B cell (primary cell): ENCODE measurements at regions not wholly inside any gene's neighbourhood (a gene's known extent, or its start where the extent isn't known, plus 50 kb on each side); places are given as distances from the start of the nearest gene placed in this dataset.

Experiments used
- ATAC-seq: fragments of 200-7000 bp; cut with Tn5 transposase; one replicate; pipeline ENCODE4 v1.10.0; 2021; ENCODE audit warnings: low read depth, mild to moderate bottlenecking, moderate number of reproducible peaks, moderate library complexity
- CTCF ChIA-PET: fragments of 350-600 bp; sonication (Branson Sonifier 250); formaldehyde crosslinking; loops from one replicate; lab custom pipeline; 2021; ENCODE audit warnings: antibody characterized with exemption, inconsistent platforms; lab: Charles Lee
- POLR2A ChIA-PET: fragments of 350-600 bp; sonication (Branson Sonifier 250); formaldehyde crosslinking; loops from one replicate; lab custom pipeline; 2021; ENCODE audit warnings: antibody characterized with exemption; lab: Charles Lee
- DNase-seq: peaks from one replicate; pipeline ENCODE4 v3.0.0; 2013
- H2AFZ ChIP-seq: 2 replicates; pipeline ENCODE4 v1.6.1; 2012; ENCODE audit warnings: mild to moderate bottlenecking, low read depth, low read length; ENCODE audit not compliant: insufficient read depth, poor library complexity, severe bottlenecking
- H3K27ac ChIP-seq, 2 donors: 1 replicate in 1 of 2; 2 replicates in 1 of 2; pipeline ENCODE4 v1.5.1; 2012 to 2013; ENCODE audit warnings: low read length in 2 of 2, mild to moderate bottlenecking in 2 of 2, moderate library complexity in 1 of 2
- H3K27me3 ChIP-seq, 4 experiments: fragments of 200-600 bp in 1 of 4; sonication (generic) in 1 of 4; replicated peaks in 1 of 4; 1 replicate in 2 of 4; 2 replicates in 2 of 4; pipeline versions ENCODE4 v1.6.1 to v1.7.0; 2013 to 2016; ENCODE audit warnings: low read length in 3 of 4, mild to moderate bottlenecking in 2 of 4, mixed read lengths in 1 of 4, moderate library complexity in 1 of 4; ENCODE audit not compliant: insufficient read depth in 4 of 4, control insufficient read depth in 3 of 4; ENCODE audit errors: control extremely low read depth in 1 of 4
- H3K36me3 ChIP-seq, 2 experiments: replicated peaks in 1 of 2; 1 replicate in 1 of 2; 2 replicates in 1 of 2; pipeline versions ENCODE4 v1.6.1 to v1.7.1; 2013; ENCODE audit warnings: low read length in 1 of 2; ENCODE audit not compliant: insufficient read depth in 2 of 2, control insufficient read depth in 1 of 2; ENCODE audit errors: control extremely low read depth in 1 of 2, extremely low read depth in 1 of 2
- H3K4me1 ChIP-seq, 2 donors: fragments of 200-600 bp in 1 of 2; sonication (generic) in 1 of 2; 1 replicate in 1 of 2; 2 replicates in 1 of 2; pipeline versions ENCODE4 v1.5.1 to v1.6.1; 2013 to 2017; ENCODE audit warnings: low read length in 2 of 2; ENCODE audit not compliant: control insufficient read depth in 2 of 2, insufficient read depth in 2 of 2
- H3K4me2 ChIP-seq: replicated peaks from 2 replicates; pipeline ENCODE3; 2012; ENCODE audit warnings: mild to moderate bottlenecking, low read depth, low read length; ENCODE audit not compliant: poor library complexity, severe bottlenecking
- H3K4me3 ChIP-seq, 5 experiments: fragments of 200-600 bp in 1 of 5; sonication (generic) in 1 of 5; 1 replicate in 3 of 5; 2 replicates in 2 of 5; pipeline versions ENCODE4 v1.5.1 to v1.7.0; 2011 to 2016; ENCODE audit warnings: low read length in 4 of 5, mild to moderate bottlenecking in 4 of 5, low read depth in 2 of 5, control low read depth in 1 of 5, moderate library complexity in 1 of 5; ENCODE audit not compliant: insufficient read depth in 1 of 5; ENCODE audit errors: control extremely low read depth in 1 of 5, extremely low read depth in 1 of 5
- H3K79me2 ChIP-seq: fragments of 200-600 bp; sonication (generic); one replicate; pipeline ENCODE4 v1.6.0; 2016; ENCODE audit warnings: low read length; ENCODE audit not compliant: control insufficient read depth, insufficient read depth
- H3K9ac ChIP-seq: fragments of 200-600 bp; sonication (generic); 2 replicates; pipeline ENCODE4 v1.6.1; 2017; ENCODE audit warnings: mild to moderate bottlenecking, low read length, moderate library complexity
- H3K9me3 ChIP-seq, 3 donors: one replicate each; pipeline versions ENCODE4 v1.6.1 to v1.7.1; 2013; ENCODE audit warnings: low read length in 2 of 3; ENCODE audit not compliant: control insufficient read depth in 2 of 3, insufficient read depth in 1 of 3; ENCODE audit errors: control extremely low read depth in 1 of 3
- H4K20me1 ChIP-seq: 2 replicates; pipeline ENCODE4 v1.6.0; 2012; ENCODE audit warnings: mild to moderate bottlenecking, low read length; ENCODE audit not compliant: insufficient read depth, control insufficient read depth, poor library complexity, severe bottlenecking
- H3K27ac Mint-ChIP-seq: one replicate; pipeline ENCODE4 v1.8.0; 2021; ENCODE audit warnings: mixed read lengths
- H3K27me3 Mint-ChIP-seq: one replicate; pipeline ENCODE4 v1.8.0; 2021; ENCODE audit warnings: mixed read lengths
- H3K4me1 Mint-ChIP-seq: one replicate; pipeline ENCODE4 v1.8.0; 2021; ENCODE audit warnings: mixed read lengths
- H3K4me3 Mint-ChIP-seq: one replicate; pipeline ENCODE4 v1.8.0; 2021; ENCODE audit warnings: mixed read lengths
- H3K9me3 Mint-ChIP-seq: one replicate; pipeline ENCODE4 v1.8.0; 2022; ENCODE audit warnings: mixed read lengths; ENCODE audit not compliant: insufficient read depth
- EZH2 ChIP-seq: IDR thresholded peaks from 2 replicates; pipeline ENCODE4 v1.6.1; 2012; ENCODE audit warnings: borderline replicate concordance, low read depth, mild to moderate bottlenecking, moderate library complexity, low read length; ENCODE audit not compliant: insufficient read depth, poor library complexity, severe bottlenecking
- WGBS: methylation state at CpG from one replicate; pipeline ENCODE4 v1.1.5; 2013; ENCODE audit warnings: missing lambda C conversion rate; ENCODE audit not compliant: insufficient coverage; 5-methylcytosine and 5-hydroxymethylcytosine counted together
- intact Hi-C: fragments of 100-400 bp; cut with micrococcal nuclease; formaldehyde crosslinking; loops from one replicate; pipeline ENCODE4 v1.10.0; 2022
- TF ChIP-seq, protein P1 (sequence below): fragments of 200-600 bp; IDR thresholded peaks from one replicate; pipeline ENCODE4 v1.8.0; 2022; ENCODE audit warnings: antibody characterized with exemption, mild to moderate bottlenecking

- ATAC-seq: no peak
- POLR2A ChIA-PET: no interaction called here
- H3K4me1 Mint-ChIP-seq: no peaks in the 10 kb centered on the region
Observed at GRCh38 chr4:138800421-138800820, 215.2 kb upstream of the NOCT start.

GRCh38 chr4:138798404-138798803 is 217.2 kb upstream of the NOCT start:
- TF ChIP-seq EZH2: no peak
- TF ChIP-seq, protein P1, sequence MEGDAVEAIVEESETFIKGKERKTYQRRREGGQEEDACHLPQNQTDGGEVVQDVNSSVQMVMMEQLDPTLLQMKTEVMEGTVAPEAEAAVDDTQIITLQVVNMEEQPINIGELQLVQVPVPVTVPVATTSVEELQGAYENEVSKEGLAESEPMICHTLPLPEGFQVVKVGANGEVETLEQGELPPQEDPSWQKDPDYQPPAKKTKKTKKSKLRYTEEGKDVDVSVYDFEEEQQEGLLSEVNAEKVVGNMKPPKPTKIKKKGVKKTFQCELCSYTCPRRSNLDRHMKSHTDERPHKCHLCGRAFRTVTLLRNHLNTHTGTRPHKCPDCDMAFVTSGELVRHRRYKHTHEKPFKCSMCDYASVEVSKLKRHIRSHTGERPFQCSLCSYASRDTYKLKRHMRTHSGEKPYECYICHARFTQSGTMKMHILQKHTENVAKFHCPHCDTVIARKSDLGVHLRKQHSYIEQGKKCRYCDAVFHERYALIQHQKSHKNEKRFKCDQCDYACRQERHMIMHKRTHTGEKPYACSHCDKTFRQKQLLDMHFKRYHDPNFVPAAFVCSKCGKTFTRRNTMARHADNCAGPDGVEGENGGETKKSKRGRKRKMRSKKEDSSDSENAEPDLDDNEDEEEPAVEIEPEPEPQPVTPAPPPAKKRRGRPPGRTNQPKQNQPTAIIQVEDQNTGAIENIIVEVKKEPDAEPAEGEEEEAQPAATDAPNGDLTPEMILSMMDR: no peak
- ATAC-seq: no peak
- H3K27ac ChIP-seq: no peak overlapping the region
- no peak overlapping the region for H3K9ac ChIP-seq
- no peaks in the 10 kb centered on the region for H3K36me3 ChIP-seq
- 77% methylated on average over 3 of the region's 4 CpGs for WGBS
- H3K4me1 ChIP-seq: no peaks in the 10 kb centered on the region
- H2AFZ ChIP-seq: no peak overlapping the region
- H3K9me3 ChIP-seq: peaks cover 0 to 4% (median 0%) of the 10 kb centered on the region in 3 donors
- no peaks in the 10 kb centered on the region for H4K20me1 ChIP-seq
- no peaks in the 10 kb centered on the region for H3K27me3 ChIP-seq
- no peak overlapping the region for H3K27ac Mint-ChIP-seq
- H3K4me2 ChIP-seq: no peak overlapping the region
- H3K79me2 ChIP-seq: no peaks in the 10 kb centered on the region
- POLR2A ChIA-PET: no interaction called here
- H3K27me3 Mint-ChIP-seq: peaks cover 24% of the 10 kb centered on the region
- H3K4me1 Mint-ChIP-seq: no peaks in the 10 kb centered on the region
- no peaks in the 10 kb centered on the region for H3K9me3 Mint-ChIP-seq
- intact Hi-C loops: no loop called here
- no peak overlapping the region for H3K4me3 Mint-ChIP-seq
- CTCF ChIA-PET: no interaction called here
- DNase-seq: no peak
- no peak overlapping the region for H3K4me3 ChIP-seq

More at GRCh38 chr4:138800421-138800820, 215.2 kb upstream of the NOCT start:
- no peaks in the 10 kb centered on the region for H3K79me2 ChIP-seq
- intact Hi-C loops: no loop called here
- H3K4me3 Mint-ChIP-seq: no peak overlapping the region
- 80% methylated on average over 3 of the region's 4 CpGs for WGBS
- H2AFZ ChIP-seq: no peak overlapping the region
- H3K4me3 ChIP-seq: no peak overlapping the region
- CTCF ChIA-PET: no interaction called here
- H3K4me1 ChIP-seq: no peaks in the 10 kb centered on the region
- no peak overlapping the region for H3K27ac Mint-ChIP-seq
- no peak for DNase-seq
- no peak overlapping the region for H3K4me2 ChIP-seq
- no peak overlapping the region for H3K27ac ChIP-seq
- H3K27me3 ChIP-seq: peaks cover 0 to 4% (median under 1%) of the 10 kb centered on the region in 4 experiments
- H3K9me3 ChIP-seq: peaks cover 0 to 4% (median 0%) of the 10 kb centered on the region in 3 donors
- H3K9me3 Mint-ChIP-seq: no peaks in the 10 kb centered on the region
- H3K27me3 Mint-ChIP-seq: peaks cover 32% of the 10 kb centered on the region
- TF ChIP-seq, protein P1: no peak
- TF ChIP-seq EZH2: no peak
- H3K9ac ChIP-seq: no peak overlapping the region
- H3K36me3 ChIP-seq: no peaks in the 10 kb centered on the region
- no peaks in the 10 kb centered on the region for H4K20me1 ChIP-seq
